Right lobe of liver (tissue), 6 donors: ENCODE measurements at regions not wholly inside any gene's neighbourhood (a gene's known extent, or its start where the extent isn't known, plus 50 kb on each side); places are given as distances from the start of the nearest gene placed in this dataset.

Experiments
- ATAC-seq, 4 donors: fragments of 200-7000 bp; cut with Tn5 transposase; one replicate each; pipeline ENCODE4 v1.9.1; 2020; ENCODE audit warnings: mild to moderate bottlenecking in 4 of 4, moderate library complexity in 4 of 4
- DNase-seq, 3 donors: peaks; one replicate each; pipeline ENCODE4 v3.0.0-alpha.2; 2020
- H3K27ac ChIP-seq, 3 donors: fragments of 200-600 bp; one replicate each; pipeline ENCODE4 v1.8.0; 2022
- H3K27me3 ChIP-seq, 2 donors: fragments of 200-600 bp; one replicate each; pipeline ENCODE4 v1.8.0; 2022
- H3K36me3 ChIP-seq, 4 donors: fragments of 200-600 bp; sonication (generic) in 1 of 4; one replicate each; pipeline versions ENCODE4 v1.5.1 to v1.8.0; 2017 to 2022; ENCODE audit warnings: control low read depth in 1 of 4
- H3K4me1 ChIP-seq, 4 donors: fragments of 200-600 bp; sonication (generic) in 1 of 4; one replicate each; pipeline versions ENCODE4 v1.5.1 to v1.8.0; 2017 to 2022; ENCODE audit warnings: control low read depth in 1 of 4
- H3K4me3 ChIP-seq, 3 donors: fragments of 200-600 bp; one replicate each; pipeline ENCODE4 v1.8.0; 2022
- H3K9me3 ChIP-seq, 4 donors: fragments of 200-600 bp; sonication (generic) in 1 of 4; one replicate each; pipeline versions ENCODE4 v1.5.1 to v1.8.0; 2017 to 2022; ENCODE audit warnings: control low read depth in 1 of 4
- CTCF ChIP-seq, 4 donors: fragments of 200-600 bp in 3 of 4; fragments of 450-650 bp in 1 of 4; IDR thresholded peaks; one replicate each; pipeline versions ENCODE4 v1.5.1 to v1.8.0; 2016 to 2022; ENCODE audit warnings: antibody characterized with exemption in 4 of 4, mild to moderate bottlenecking in 2 of 4
- POLR2A ChIP-seq: fragments of 450-650 bp; IDR thresholded peaks from one replicate; pipeline ENCODE4 v1.6.1; 2017; ENCODE audit warnings: antibody characterized with exemption, mild to moderate bottlenecking
- WGBS: methylation state at CpG from one replicate; pipeline ENCODE4 v1.1.6; 2018; ENCODE audit warnings: low coverage, low lambda C conversion rate; ENCODE audit not compliant: insufficient coverage; ENCODE audit errors: missing lambda C conversion rate; 5-methylcytosine and 5-hydroxymethylcytosine counted together
- intact Hi-C, 2 donors: fragments of 100-400 bp; cut with DNase I; formaldehyde crosslinking; loops; one replicate each; pipeline versions ENCODE4 v1.11.2 to v1.14.1; 2022
- donor health status: DM: no; HTN: yes; CAD: no.
- donor health status: DM: no; HTN: no; CAD: no.
- donor health status: DM: no; HTN: no; CAD: no.
- donor health status: DM: no; HTN: yes; CAD: no.
- donor health status: DM: no; HTN: yes; CAD: no.

GRCh38 chr16:63512910-63513309, 1476.7 kb upstream of the CDH8 start:
- DNase-seq (no peak), ATAC-seq (no peak)
- no peaks in the 10 kb centered on the region for H3K4me1 ChIP-seq
- TF ChIP-seq CTCF (IDR thresholded peaks at IDR 0.05) (no peak), POLR2A (no peak)
- H3K4me3 ChIP-seq = no peak overlapping the region
- no peaks in the 10 kb centered on the region for H3K9me3 ChIP-seq
- 25% methylated on average over 1 of the region's 1 CpG for WGBS
- no peaks in the 10 kb centered on the region for H3K27me3 ChIP-seq
- no peaks in the 10 kb centered on the region for H3K36me3 ChIP-seq
- H3K27ac ChIP-seq = no peak overlapping the region
- intact Hi-C loops = no loop called here

GRCh38 chr16:63497408-63497807, 1461.2 kb upstream of the CDH8 start:
- H3K4me1 ChIP-seq = no peaks in the 10 kb centered on the region
- no peak overlapping the region for H3K4me3 ChIP-seq
- WGBS = 45% methylated on average over 2 of the region's 2 CpGs
- TF ChIP-seq POLR2A = no peak
- no peak for TF ChIP-seq CTCF (IDR thresholded peaks at IDR 0.05)
- no peaks in the 10 kb centered on the region for H3K27me3 ChIP-seq
- H3K36me3 ChIP-seq = no peaks in the 10 kb centered on the region
- DNase-seq = no peak
- H3K27ac ChIP-seq = no peak overlapping the region
- intact Hi-C loops = no loop called here
- ATAC-seq = no peak
- no peaks in the 10 kb centered on the region for H3K9me3 ChIP-seq

- Histone ChIP-seq H3K27ac (no peak overlapping the region), H3K27me3 (no peaks in the 10 kb centered on the region), H3K4me1 (no peaks in the 10 kb centered on the region), H3K9me3 (no peaks in the 10 kb centered on the region), H3K36me3 (no peaks in the 10 kb centered on the region), H3K4me3 (no peak overlapping the region)
- intact Hi-C loops = no loop called here
- TF ChIP-seq POLR2A (no peak), CTCF (IDR thresholded peaks at IDR 0.05) (no peak)
- DNase-seq (no peak), ATAC-seq (no peak)
- WGBS = 25% methylated on average over 1 of the region's 1 CpG
Observed at GRCh38 chr16:63496282-63496681, 1460.0 kb upstream of the CDH8 start.

- no peak overlapping the region for H3K27ac ChIP-seq
- H3K36me3 ChIP-seq = no peaks in the 10 kb centered on the region
- ATAC-seq = no peak
- TF ChIP-seq CTCF (IDR thresholded peaks at IDR 0.05) (no peak), POLR2A (no peak)
- intact Hi-C loops = no loop called here
- DNase-seq = no peak
- no peaks in the 10 kb centered on the region for H3K9me3 ChIP-seq
- H3K4me1 ChIP-seq = no peaks in the 10 kb centered on the region
- no peaks in the 10 kb centered on the region for H3K27me3 ChIP-seq
- H3K4me3 ChIP-seq = no peak overlapping the region
Observed at GRCh38 chr16:63488955-63489354, 1452.7 kb upstream of the CDH8 start.

GRCh38 chr16:63481060-63481459, 1444.8 kb upstream of the CDH8 start:
- TF ChIP-seq POLR2A = no peak
- no peak for TF ChIP-seq CTCF (IDR thresholded peaks at IDR 0.05)
- Histone ChIP-seq H3K27ac (no peak overlapping the region), H3K4me1 (no peaks in the 10 kb centered on the region), H3K4me3 (no peak overlapping the region), H3K9me3 (no peaks in the 10 kb centered on the region), H3K36me3 (no peaks in the 10 kb centered on the region), H3K27me3 (no peaks in the 10 kb centered on the region)
- no peak for ATAC-seq
- no peak for DNase-seq
- intact Hi-C loops = no loop called here
